ENCODE measurements at regions not wholly inside any gene's neighbourhood (a gene's known extent, or its start where the extent isn't known, plus 50 kb on each side); places are given as distances from the start of the nearest gene placed in this dataset.

GRCh38 chr22:27377501-27378295 is 423.9 kb downstream of the MN1 start:
- 89% methylated on average over 16 of the region's 17 CpGs; no CpG with 5 or more reads in 1 of the 2 experiments for WGBS, 2 experiments (ENCODE audit: extremely low coverage in 1 of 2, insufficient coverage in 1 of 2, insufficient read length in 1 of 2, insufficient replicate concordance in 2 of 2, low coverage in 1 of 2, low lambda C conversion rate in 2 of 2, missing lambda C conversion rate in 1 of 2)
- no peak overlapping the region for H3K56ac ChIP-seq (replicated peaks; ENCODE audit: insufficient read length, low read depth, low read length)
- FAIRE-seq, result no peak
- TF ChIP-seq SP2 (IDR thresholded peaks at IDR 0.05; ENCODE audit: low read length) (no peak), MAFK (IDR thresholded peaks at IDR 0.05; ENCODE audit: low read depth, low read length) (no peak), SUZ12 (IDR thresholded peaks at IDR 0.05; ENCODE audit: low read length) (no peak), CBX5 (IDR thresholded peaks at IDR 0.05; ENCODE audit: low read depth, low read length) (no peak), CBX8 (IDR thresholded peaks at IDR 0.05; ENCODE audit: borderline replicate concordance, low read depth, low read length) (no peak), HDAC6 (IDR thresholded peaks at IDR 0.05; ENCODE audit: low read depth, low read length) (no peak), NANOG (IDR thresholded peaks at IDR 0.05; ENCODE audit: insufficient read depth, low read depth, low read length, poor library complexity, severe bottlenecking) (no peak), YY1 (IDR thresholded peaks at IDR 0.05; ENCODE audit: low read depth, low read length) (no peak), RNF2 (IDR thresholded peaks at IDR 0.05; ENCODE audit: borderline replicate concordance, low read depth, low read length, missing control alignments, poor library complexity, severe bottlenecking) (no peak), PHF8 (conservative IDR thresholded peaks at IDR 0.05; ENCODE audit: low read depth, low read length) (no peak), JUN (IDR thresholded peaks at IDR 0.05; ENCODE audit: low read depth, low read length) (no peak), SP1 (IDR thresholded peaks at IDR 0.05; ENCODE audit: low read depth, low read length) (no peak), E2F6 (IDR thresholded peaks at IDR 0.05) (no peak)

More at GRCh38 chr22:27377501-27378295, 423.9 kb downstream of the MN1 start:
- Histone ChIP-seq H4K91ac (replicated peaks; ENCODE audit: insufficient read length, low read length) (no peak overlapping the region), H2BK20ac (ENCODE audit: low read length) (no peak overlapping the region), H3K27me3 (replicated peaks in 1 of 4; ENCODE audit: control insufficient read depth in 3 of 4, extremely low read depth in 1 of 4, insufficient read depth in 3 of 4, low read length in 3 of 4) (no peaks in the 10 kb centered on the region), H3K18ac (ENCODE audit: extremely low read depth, low read length) (no peak overlapping the region), H2BK5ac (ENCODE audit: low read depth, low read length) (no peak overlapping the region), H3K4me2 (ENCODE audit: insufficient read depth in 1 of 2, low read depth in 2 of 2, low read length in 2 of 2) (no peak overlapping the region), H4K8ac (ENCODE audit: extremely low read depth, insufficient read depth, low read length) (no peak overlapping the region), H3K27ac (ENCODE audit: low read depth, low read length) (no peak overlapping the region), H3K23me2 (ENCODE audit: low read depth, low read length) (no peaks in the 10 kb centered on the region), H4K20me1 (replicated peaks in 1 of 2; ENCODE audit: control insufficient read depth in 1 of 2, insufficient read depth in 2 of 2, low read length in 2 of 2) (no peaks in the 10 kb centered on the region), H3K36me3 (ENCODE audit: control insufficient read depth in 2 of 4, insufficient read depth in 4 of 4, low read length in 3 of 4) (no peaks in the 10 kb centered on the region), H3K9ac (replicated peaks in 1 of 4; ENCODE audit: extremely low read depth in 1 of 4, low read depth in 3 of 4, low read length in 3 of 4) (no peak overlapping the region), H2BK120ac (replicated peaks; ENCODE audit: low read depth, low read length) (no peak overlapping the region), H3K9me3 (ENCODE audit: insufficient read depth in 2 of 2, low read depth in 1 of 2, low read length in 1 of 2) (no peaks in the 10 kb centered on the region), H3K4me3 (ENCODE audit: extremely low read depth in 1 of 4, insufficient read depth in 2 of 4, low read depth in 3 of 4, low read length in 4 of 4) (no peak overlapping the region), H2AFZ (ENCODE audit: low read length) (no peak overlapping the region), H3K79me2 (ENCODE audit: control insufficient read depth in 1 of 2, insufficient read depth in 2 of 2, low read length in 2 of 2) (no peaks in the 10 kb centered on the region), H4K5ac (ENCODE audit: insufficient read length, low read depth, low read length) (no peak overlapping the region), H3K23ac (ENCODE audit: insufficient read length) (no peak overlapping the region), H2BK15ac (ENCODE audit: low read length) (no peak overlapping the region), H2BK12ac (ENCODE audit: low read depth, low read length) (no peak overlapping the region), H3K4me1 (replicated peaks in 1 of 4; ENCODE audit: control insufficient read depth in 3 of 4, insufficient read depth in 4 of 4, low read length in 3 of 4) (peaks cover 0 to 8% (median 4%) of the 10 kb centered on the region in 4 experiments; a peak in 6 of 7 replicates), H3K14ac (ENCODE audit: insufficient read length) (no peak overlapping the region), H2AK5ac (ENCODE audit: low read depth, low read length) (no peak overlapping the region), H3K4ac (replicated peaks; ENCODE audit: insufficient read length, low read depth, low read length) (no peak overlapping the region), H3K79me1 (ENCODE audit: low read depth, low read length) (no peaks in the 10 kb centered on the region)
- DNase-seq (ENCODE audit: low read depth in 1 of 2, low spot score in 2 of 2), result no peak
- ChIA-PET CTCF (ENCODE audit: partially characterized antibody) (no interaction called here), POLR2A (ENCODE audit: partially characterized antibody) (no interaction called here)

Data from H1 (cell line).